Keratinocyte (primary cell): ENCODE measurements at regions not wholly inside any gene's neighbourhood (a gene's known extent, or its start where the extent isn't known, plus 50 kb on each side); places are given as distances from the start of the nearest gene placed in this dataset.

Source experiments
- CTCF ChIP-seq, 3 experiments: IDR thresholded peaks in 1 of 3; conservative IDR thresholded peaks in 1 of 3; optimal IDR thresholded peaks in 1 of 3; 2 replicates in 2 of 3; 3 replicates in 1 of 3; pipeline versions ENCODE3 to v1.5.1; 2011; ENCODE audit warnings: low read length in 3 of 3, mild to moderate bottlenecking in 3 of 3, moderate library complexity in 2 of 3, control low read depth in 1 of 3, inconsistent platforms in 1 of 3; ENCODE audit not compliant: insufficient read depth in 2 of 3; ENCODE audit errors: extremely low read depth in 1 of 3
- EZH2 ChIP-seq: IDR thresholded peaks from one replicate; pipeline ENCODE4 v1.6.1; 2012; ENCODE audit warnings: inconsistent platforms, mild to moderate bottlenecking, low read length, moderate library complexity

GRCh38 chr13:58472483-58472882, 840.9 kb downstream of the PCDH17 start:
- TF ChIP-seq CTCF (optimal IDR thresholded peaks at IDR 0.05 in 1 of 3, IDR thresholded peaks at IDR 0.05 in 1 of 3, conservative IDR thresholded peaks at IDR 0.05 in 1 of 3; ENCODE audit: extremely low read depth in 1 of 3, insufficient read depth in 2 of 3, low read length in 3 of 3) (no peak), EZH2 (no peak)
